B cell (primary cell): ENCODE measurements at regions not wholly inside any gene's neighbourhood (a gene's known extent, or its start where the extent isn't known, plus 50 kb on each side); places are given as distances from the start of the nearest gene placed in this dataset.

Experiments used
- ATAC-seq: fragments of 200-7000 bp; cut with Tn5 transposase; one replicate; pipeline ENCODE4 v1.10.0; 2021; ENCODE audit warnings: low read depth, mild to moderate bottlenecking, moderate number of reproducible peaks, moderate library complexity
- CTCF ChIA-PET: fragments of 350-600 bp; sonication (Branson Sonifier 250); formaldehyde crosslinking; loops from one replicate; lab custom pipeline; 2021; ENCODE audit warnings: antibody characterized with exemption, inconsistent platforms; lab: Charles Lee
- POLR2A ChIA-PET: fragments of 350-600 bp; sonication (Branson Sonifier 250); formaldehyde crosslinking; loops from one replicate; lab custom pipeline; 2021; ENCODE audit warnings: antibody characterized with exemption; lab: Charles Lee
- DNase-seq: peaks from one replicate; pipeline ENCODE4 v3.0.0; 2013
- H2AFZ ChIP-seq: 2 replicates; pipeline ENCODE4 v1.6.1; 2012; ENCODE audit warnings: mild to moderate bottlenecking, low read depth, low read length; ENCODE audit not compliant: insufficient read depth, poor library complexity, severe bottlenecking
- H3K27ac ChIP-seq, 2 donors: 1 replicate in 1 of 2; 2 replicates in 1 of 2; pipeline ENCODE4 v1.5.1; 2012 to 2013; ENCODE audit warnings: low read length in 2 of 2, mild to moderate bottlenecking in 2 of 2, moderate library complexity in 1 of 2
- H3K27me3 ChIP-seq, 4 experiments: fragments of 200-600 bp in 1 of 4; sonication (generic) in 1 of 4; replicated peaks in 1 of 4; 1 replicate in 2 of 4; 2 replicates in 2 of 4; pipeline versions ENCODE4 v1.6.1 to v1.7.0; 2013 to 2016; ENCODE audit warnings: low read length in 3 of 4, mild to moderate bottlenecking in 2 of 4, mixed read lengths in 1 of 4, moderate library complexity in 1 of 4; ENCODE audit not compliant: insufficient read depth in 4 of 4, control insufficient read depth in 3 of 4; ENCODE audit errors: control extremely low read depth in 1 of 4
- H3K36me3 ChIP-seq, 2 experiments: replicated peaks in 1 of 2; 1 replicate in 1 of 2; 2 replicates in 1 of 2; pipeline versions ENCODE4 v1.6.1 to v1.7.1; 2013; ENCODE audit warnings: low read length in 1 of 2; ENCODE audit not compliant: insufficient read depth in 2 of 2, control insufficient read depth in 1 of 2; ENCODE audit errors: control extremely low read depth in 1 of 2, extremely low read depth in 1 of 2
- H3K4me1 ChIP-seq, 2 donors: fragments of 200-600 bp in 1 of 2; sonication (generic) in 1 of 2; 1 replicate in 1 of 2; 2 replicates in 1 of 2; pipeline versions ENCODE4 v1.5.1 to v1.6.1; 2013 to 2017; ENCODE audit warnings: low read length in 2 of 2; ENCODE audit not compliant: control insufficient read depth in 2 of 2, insufficient read depth in 2 of 2
- H3K4me2 ChIP-seq: replicated peaks from 2 replicates; pipeline ENCODE3; 2012; ENCODE audit warnings: mild to moderate bottlenecking, low read depth, low read length; ENCODE audit not compliant: poor library complexity, severe bottlenecking
- H3K4me3 ChIP-seq, 5 experiments: fragments of 200-600 bp in 1 of 5; sonication (generic) in 1 of 5; 1 replicate in 3 of 5; 2 replicates in 2 of 5; pipeline versions ENCODE4 v1.5.1 to v1.7.0; 2011 to 2016; ENCODE audit warnings: low read length in 4 of 5, mild to moderate bottlenecking in 4 of 5, low read depth in 2 of 5, control low read depth in 1 of 5, moderate library complexity in 1 of 5; ENCODE audit not compliant: insufficient read depth in 1 of 5; ENCODE audit errors: control extremely low read depth in 1 of 5, extremely low read depth in 1 of 5
- H3K79me2 ChIP-seq: fragments of 200-600 bp; sonication (generic); one replicate; pipeline ENCODE4 v1.6.0; 2016; ENCODE audit warnings: low read length; ENCODE audit not compliant: control insufficient read depth, insufficient read depth
- H3K9ac ChIP-seq: fragments of 200-600 bp; sonication (generic); 2 replicates; pipeline ENCODE4 v1.6.1; 2017; ENCODE audit warnings: mild to moderate bottlenecking, low read length, moderate library complexity
- H3K9me3 ChIP-seq, 3 donors: one replicate each; pipeline versions ENCODE4 v1.6.1 to v1.7.1; 2013; ENCODE audit warnings: low read length in 2 of 3; ENCODE audit not compliant: control insufficient read depth in 2 of 3, insufficient read depth in 1 of 3; ENCODE audit errors: control extremely low read depth in 1 of 3
- H4K20me1 ChIP-seq: 2 replicates; pipeline ENCODE4 v1.6.0; 2012; ENCODE audit warnings: mild to moderate bottlenecking, low read length; ENCODE audit not compliant: insufficient read depth, control insufficient read depth, poor library complexity, severe bottlenecking
- H3K27ac Mint-ChIP-seq: one replicate; pipeline ENCODE4 v1.8.0; 2021; ENCODE audit warnings: mixed read lengths
- H3K27me3 Mint-ChIP-seq: one replicate; pipeline ENCODE4 v1.8.0; 2021; ENCODE audit warnings: mixed read lengths
- H3K4me1 Mint-ChIP-seq: one replicate; pipeline ENCODE4 v1.8.0; 2021; ENCODE audit warnings: mixed read lengths
- H3K4me3 Mint-ChIP-seq: one replicate; pipeline ENCODE4 v1.8.0; 2021; ENCODE audit warnings: mixed read lengths
- H3K9me3 Mint-ChIP-seq: one replicate; pipeline ENCODE4 v1.8.0; 2022; ENCODE audit warnings: mixed read lengths; ENCODE audit not compliant: insufficient read depth
- EZH2 ChIP-seq: IDR thresholded peaks from 2 replicates; pipeline ENCODE4 v1.6.1; 2012; ENCODE audit warnings: borderline replicate concordance, low read depth, mild to moderate bottlenecking, moderate library complexity, low read length; ENCODE audit not compliant: insufficient read depth, poor library complexity, severe bottlenecking
- WGBS: methylation state at CpG from one replicate; pipeline ENCODE4 v1.1.5; 2013; ENCODE audit warnings: missing lambda C conversion rate; ENCODE audit not compliant: insufficient coverage; 5-methylcytosine and 5-hydroxymethylcytosine counted together
- intact Hi-C: fragments of 100-400 bp; cut with micrococcal nuclease; formaldehyde crosslinking; loops from one replicate; pipeline ENCODE4 v1.10.0; 2022
- TF ChIP-seq, protein P1 (sequence below): fragments of 200-600 bp; IDR thresholded peaks from one replicate; pipeline ENCODE4 v1.8.0; 2022; ENCODE audit warnings: antibody characterized with exemption, mild to moderate bottlenecking

DNA sequence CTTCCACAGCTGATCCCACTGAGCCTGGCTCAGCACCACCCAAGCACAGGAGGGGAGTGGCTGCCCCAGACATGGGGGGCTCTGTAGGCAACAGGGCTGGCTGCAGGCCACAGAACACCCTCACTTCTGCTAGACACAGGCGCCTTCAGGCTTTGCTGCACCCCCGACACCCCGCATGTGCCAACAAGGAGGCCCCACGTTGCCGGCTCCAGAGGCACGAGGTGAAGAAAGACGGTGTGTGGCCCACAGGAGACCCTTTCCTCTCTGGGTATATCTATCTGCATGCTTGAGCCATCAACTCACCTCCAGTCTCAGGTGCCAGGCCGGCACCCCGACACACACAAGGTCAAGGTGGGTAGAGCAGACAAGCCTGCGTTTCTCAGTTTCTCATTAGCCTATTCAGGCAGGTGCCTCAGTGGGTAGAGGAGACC, 158.3 kb downstream of the DLL1 start:
- Mint-ChIP-seq H3K27ac (no peak overlapping the region), H3K27me3 (peaks cover 3% of the 10 kb centered on the region), H3K4me1 (no peaks in the 10 kb centered on the region), H3K4me3 (no peak overlapping the region), H3K9me3 (no peaks in the 10 kb centered on the region)
- DNase-seq (no peak), ATAC-seq (no peak)
- CTCF ChIA-PET = no interaction called here
- Histone ChIP-seq H4K20me1 (no peaks in the 10 kb centered on the region), H3K4me3 (no peak overlapping the region), H3K27ac (no peak overlapping the region), H3K9ac (no peak overlapping the region), H3K4me1 (no peaks in the 10 kb centered on the region), H3K36me3 (no peaks in the 10 kb centered on the region), H3K79me2 (no peaks in the 10 kb centered on the region), H3K27me3 (no peaks in the 10 kb centered on the region), H3K9me3 (peaks cover 0 to 7% (median 0%) of the 10 kb centered on the region in 3 donors), H3K4me2 (no peak overlapping the region), H2AFZ (no peak overlapping the region)
- intact Hi-C loops = no loop called here
- no peak for TF ChIP-seq EZH2
- TF ChIP-seq, protein P1, sequence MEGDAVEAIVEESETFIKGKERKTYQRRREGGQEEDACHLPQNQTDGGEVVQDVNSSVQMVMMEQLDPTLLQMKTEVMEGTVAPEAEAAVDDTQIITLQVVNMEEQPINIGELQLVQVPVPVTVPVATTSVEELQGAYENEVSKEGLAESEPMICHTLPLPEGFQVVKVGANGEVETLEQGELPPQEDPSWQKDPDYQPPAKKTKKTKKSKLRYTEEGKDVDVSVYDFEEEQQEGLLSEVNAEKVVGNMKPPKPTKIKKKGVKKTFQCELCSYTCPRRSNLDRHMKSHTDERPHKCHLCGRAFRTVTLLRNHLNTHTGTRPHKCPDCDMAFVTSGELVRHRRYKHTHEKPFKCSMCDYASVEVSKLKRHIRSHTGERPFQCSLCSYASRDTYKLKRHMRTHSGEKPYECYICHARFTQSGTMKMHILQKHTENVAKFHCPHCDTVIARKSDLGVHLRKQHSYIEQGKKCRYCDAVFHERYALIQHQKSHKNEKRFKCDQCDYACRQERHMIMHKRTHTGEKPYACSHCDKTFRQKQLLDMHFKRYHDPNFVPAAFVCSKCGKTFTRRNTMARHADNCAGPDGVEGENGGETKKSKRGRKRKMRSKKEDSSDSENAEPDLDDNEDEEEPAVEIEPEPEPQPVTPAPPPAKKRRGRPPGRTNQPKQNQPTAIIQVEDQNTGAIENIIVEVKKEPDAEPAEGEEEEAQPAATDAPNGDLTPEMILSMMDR = no peak
- POLR2A ChIA-PET = no interaction called here
- WGBS = 87% methylated on average over 9 of the region's 10 CpGs

DNA sequence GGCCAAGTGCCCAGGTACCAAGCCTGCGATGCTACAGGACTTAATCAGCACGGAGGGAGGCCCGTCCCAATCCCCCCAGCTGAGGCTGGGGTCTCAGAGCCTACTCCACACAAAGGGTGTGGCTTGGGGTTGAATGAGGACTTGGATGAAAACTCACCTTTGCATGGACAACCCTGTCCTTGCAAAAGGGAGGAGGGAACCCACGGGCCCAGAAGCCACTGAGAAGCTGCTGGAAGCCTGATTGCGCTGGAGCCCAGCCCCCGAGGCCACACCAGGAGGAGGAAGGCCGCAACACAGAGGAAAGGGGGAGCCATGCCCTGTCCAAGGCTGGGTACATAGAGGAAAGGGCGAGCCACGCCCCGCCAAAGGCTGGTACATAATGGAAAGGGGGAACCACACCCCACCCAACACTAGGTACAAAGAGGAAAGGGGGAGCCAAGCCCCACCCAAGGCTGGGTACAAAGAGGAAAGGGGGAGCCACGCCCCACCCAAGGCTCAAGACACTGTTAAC, 158.8 kb downstream of the DLL1 start:
- no peaks in the 10 kb centered on the region for H4K20me1 ChIP-seq
- Mint-ChIP-seq H3K27ac (no peak overlapping the region), H3K4me1 (no peaks in the 10 kb centered on the region), H3K4me3 (no peak overlapping the region), H3K9me3 (no peaks in the 10 kb centered on the region), H3K27me3 (peaks cover 3% of the 10 kb centered on the region)
- H3K79me2 ChIP-seq = no peaks in the 10 kb centered on the region
- no peaks in the 10 kb centered on the region for H3K4me1 ChIP-seq
- WGBS = 83% methylated on average over 7 of the region's 11 CpGs
- no peak overlapping the region for H3K4me2 ChIP-seq
- ChIA-PET CTCF (no interaction called here), POLR2A (no interaction called here)
- TF ChIP-seq, protein P1 = no peak
- TF ChIP-seq EZH2 = no peak
- H3K36me3 ChIP-seq = no peaks in the 10 kb centered on the region
- DNase-seq = no peak
- ATAC-seq = no peak
- no peaks in the 10 kb centered on the region for H3K27me3 ChIP-seq
- H3K4me3 ChIP-seq = no peak overlapping the region
- H2AFZ ChIP-seq = no peak overlapping the region
- no peak overlapping the region for H3K9ac ChIP-seq
- intact Hi-C loops = no loop called here
- H3K9me3 ChIP-seq = peaks cover 0 to 10% (median 0%) of the 10 kb centered on the region in 3 donors
- no peak overlapping the region for H3K27ac ChIP-seq
